H9 (cell line): ENCODE measurements at regions not wholly inside any gene's neighbourhood (a gene's known extent, or its start where the extent isn't known, plus 50 kb on each side); places are given as distances from the start of the nearest gene placed in this dataset.

Source experiments
- DNase-seq: peaks from one replicate; pipeline ENCODE4 v3.0.0-alpha.2; 2017
- H2AFZ ChIP-seq: one replicate; pipeline ENCODE4 v1.6.1; 2013; ENCODE audit warnings: mild to moderate bottlenecking, low read length, control low read depth, moderate library complexity
- H2AK5ac ChIP-seq: 2 replicates; pipeline ENCODE4 v1.6.1; 2013; ENCODE audit warnings: low read length, control low read depth, mixed read lengths; ENCODE audit not compliant: insufficient read length
- H2BK120ac ChIP-seq: one replicate; pipeline ENCODE4 v1.6.1; 2013; ENCODE audit warnings: low read depth, mild to moderate bottlenecking, low read length, control low read depth, inconsistent platforms; ENCODE audit not compliant: poor library complexity, severe bottlenecking
- H2BK12ac ChIP-seq: 2 replicates; pipeline ENCODE4 v1.6.1; 2013; ENCODE audit warnings: low read length, control low read depth, mixed read lengths, low read depth; ENCODE audit not compliant: insufficient read length
- H2BK15ac ChIP-seq: 2 replicates; pipeline ENCODE4 v1.6.1; 2013; ENCODE audit warnings: low read depth, low read length, control low read depth
- H2BK20ac ChIP-seq: one replicate; pipeline ENCODE4 v1.6.1; 2013; ENCODE audit warnings: low read depth, mild to moderate bottlenecking, low read length, control low read depth, inconsistent platforms; ENCODE audit not compliant: poor library complexity, severe bottlenecking
- H2BK5ac ChIP-seq: 2 replicates; pipeline ENCODE4 v1.6.1; 2013; ENCODE audit warnings: low read length, control low read depth, mixed read lengths; ENCODE audit not compliant: insufficient read length
- H3K14ac ChIP-seq: 2 replicates; pipeline ENCODE4 v1.6.1; 2013; ENCODE audit warnings: low read length, control low read depth; ENCODE audit not compliant: insufficient read depth
- H3K18ac ChIP-seq: 2 replicates; pipeline ENCODE4 v1.6.1; 2013; ENCODE audit warnings: low read depth, mild to moderate bottlenecking, mixed read lengths, low read length, control low read depth; ENCODE audit not compliant: insufficient read length
- H3K23ac ChIP-seq: 2 replicates; pipeline ENCODE4 v1.6.1; 2013; ENCODE audit warnings: low read length, control low read depth, mixed read lengths, low read depth; ENCODE audit not compliant: insufficient read length
- H3K23me2 ChIP-seq: 2 replicates; pipeline ENCODE4 v1.6.1; 2013; ENCODE audit warnings: low read depth, mild to moderate bottlenecking, mixed read lengths, low read length, control low read depth; ENCODE audit not compliant: insufficient read length, poor library complexity, severe bottlenecking
- H3K27ac ChIP-seq: 2 replicates; pipeline ENCODE4 v1.5.1; 2013; ENCODE audit warnings: low read length, control low read depth, mixed read lengths, low read depth; ENCODE audit not compliant: insufficient read length
- H3K27me3 ChIP-seq: 2 replicates; pipeline ENCODE4 v1.6.1; 2013; ENCODE audit warnings: low read length, control low read depth, inconsistent platforms; ENCODE audit not compliant: insufficient read depth
- H3K4ac ChIP-seq: 2 replicates; pipeline ENCODE4 v1.6.1; 2013; ENCODE audit warnings: low read depth, mild to moderate bottlenecking, control low read depth, inconsistent platforms, low read length, moderate library complexity
- H3K4me1 ChIP-seq: 2 replicates; pipeline ENCODE4 v1.6.1; 2013; ENCODE audit warnings: low read length, control low read depth, inconsistent platforms; ENCODE audit not compliant: insufficient read depth
- H3K4me2 ChIP-seq: 2 replicates; pipeline ENCODE4 v1.6.1; 2013; ENCODE audit warnings: low read length, control low read depth, mixed read lengths; ENCODE audit not compliant: insufficient read length, insufficient read depth
- H3K56ac ChIP-seq: 2 replicates; pipeline ENCODE4 v1.6.1; 2013; ENCODE audit warnings: low read depth, mild to moderate bottlenecking, mixed read lengths, low read length, control low read depth; ENCODE audit not compliant: insufficient read length
- H3K79me1 ChIP-seq: 2 replicates; pipeline ENCODE4 v1.6.1; 2013; ENCODE audit warnings: low read depth, mild to moderate bottlenecking, moderate library complexity, low read length, control low read depth, inconsistent platforms; ENCODE audit not compliant: insufficient read depth, poor library complexity, severe bottlenecking
- H3K79me2 ChIP-seq: 2 replicates; pipeline ENCODE4 v1.6.1; 2013; ENCODE audit warnings: low read length, control low read depth, inconsistent platforms; ENCODE audit not compliant: insufficient read depth
- H3K9ac ChIP-seq: 2 replicates; pipeline ENCODE4 v1.6.1; 2013; ENCODE audit warnings: low read length, control low read depth, mixed read lengths; ENCODE audit not compliant: insufficient read length; ENCODE audit errors: extremely low read depth
- H3K9me3 ChIP-seq: one replicate; pipeline ENCODE4 v1.6.1; 2013; ENCODE audit warnings: low read depth, low read length, inconsistent platforms; ENCODE audit not compliant: control insufficient read depth
- H3T11ph ChIP-seq: one replicate; pipeline ENCODE4 v1.6.1; 2013; ENCODE audit warnings: mild to moderate bottlenecking, low read length, control low read depth, inconsistent platforms
- H4K20me1 ChIP-seq: one replicate; pipeline ENCODE4 v1.6.1; 2013; ENCODE audit not compliant: control insufficient read depth, insufficient read length, insufficient read depth
- H4K5ac ChIP-seq: 2 replicates; pipeline ENCODE4 v1.6.1; 2013; ENCODE audit warnings: low read depth, mild to moderate bottlenecking, mixed read lengths, low read length, control low read depth; ENCODE audit not compliant: insufficient read length
- H4K8ac ChIP-seq: replicated peaks from 2 replicates; pipeline ENCODE4 v1.6.1; 2013; ENCODE audit warnings: low read length, control low read depth, mixed read lengths, low read depth; ENCODE audit not compliant: insufficient read length
- H4K91ac ChIP-seq: 2 replicates; pipeline ENCODE4 v1.6.1; 2013; ENCODE audit warnings: low read depth, mild to moderate bottlenecking, moderate library complexity, mixed read lengths, low read length, control low read depth; ENCODE audit not compliant: insufficient read length
- H3K27ac Mint-ChIP-seq, 3 experiments: 2 replicates in 2 of 3; 3 replicates in 1 of 3; pipeline ENCODE4 v1.8.0; 2020 to 2021; ENCODE audit warnings: mixed read lengths in 3 of 3, mild to moderate bottlenecking in 1 of 3, moderate library complexity in 1 of 3
- H3K27me3 Mint-ChIP-seq: 2 replicates; pipeline ENCODE4 v1.8.0; 2021; ENCODE audit warnings: low read depth, mild to moderate bottlenecking, moderate library complexity, mixed read lengths
- H3K36me3 Mint-ChIP-seq, 3 experiments: 2 replicates in 2 of 3; 3 replicates in 1 of 3; pipeline ENCODE4 v1.8.0; 2020 to 2021; ENCODE audit warnings: low read depth in 3 of 3, mixed read lengths in 3 of 3; ENCODE audit not compliant: insufficient read depth in 1 of 3
- H3K4me1 Mint-ChIP-seq, 2 experiments: 2 replicates each; pipeline ENCODE4 v1.8.0; 2020; ENCODE audit warnings: mixed read lengths in 2 of 2
- H3K4me3 Mint-ChIP-seq, 2 experiments: 2 replicates in 1 of 2; 3 replicates in 1 of 2; pipeline ENCODE4 v1.8.0; 2020 to 2021; ENCODE audit warnings: mild to moderate bottlenecking in 2 of 2, mixed read lengths in 2 of 2, moderate library complexity in 1 of 2
- H3K9me3 Mint-ChIP-seq, 2 experiments: 2 replicates in 1 of 2; 3 replicates in 1 of 2; pipeline ENCODE4 v1.8.0; 2020; ENCODE audit warnings: mild to moderate bottlenecking in 2 of 2, mixed read lengths in 2 of 2, moderate library complexity in 1 of 2
- CTCF ChIP-seq: fragments of 200-600 bp; sonication (generic); conservative IDR thresholded peaks from 3 replicates; pipeline ENCODE4 v1.8.0; 2021; ENCODE audit warnings: antibody characterized with exemption, mild to moderate bottlenecking
- WGBS: extraction: QIAGEN DNeasy Blood & Tissue Kit; methylation state at CpG from one replicate; pipeline ENCODE4 v1.1.7; 2013; ENCODE audit warnings: missing lambda C conversion rate, low lambda C conversion rate, mixed read lengths; ENCODE audit not compliant: insufficient read length; ENCODE audit errors: extremely low coverage; 5-methylcytosine and 5-hydroxymethylcytosine counted together

GRCh38 chr4:102169345-102169744, 175.9 kb downstream of the SLC39A8 start:
- H3K56ac ChIP-seq = no peak overlapping the region
- no peak overlapping the region for H4K8ac ChIP-seq
- H3K79me2 ChIP-seq = no peaks in the 10 kb centered on the region
- DNase-seq = peak; percentile 47
- H2BK120ac ChIP-seq = no peak overlapping the region
- Mint-ChIP-seq H3K36me3 (peaks cover 0 to 2% (median 0%) of the 10 kb centered on the region in 3 experiments; a peak in 1 of 7 replicates), H3K27me3 (no peaks in the 10 kb centered on the region), H3K4me3 (no peak overlapping the region), H3K27ac (peak overlapping the region in 1 of 3 experiments; percentile 35; a peak in 1 of 7 replicates), H3K4me1 (peaks cover 7 to 10% of the 10 kb centered on the region in 2 experiments), H3K9me3 (peaks cover 0 to 1% of the 10 kb centered on the region in 2 experiments; a peak in 1 of 5 replicates)
- no peak overlapping the region for H3K4me2 ChIP-seq
- H3K23ac ChIP-seq = no peak overlapping the region
- H3K9ac ChIP-seq = no peak overlapping the region
- no peaks in the 10 kb centered on the region for H3K27me3 ChIP-seq
- H2AFZ ChIP-seq = no peak overlapping the region
- H3K4ac ChIP-seq = no peak overlapping the region
- no peak overlapping the region for H3K27ac ChIP-seq
- H2AK5ac ChIP-seq = no peak overlapping the region
- no peaks in the 10 kb centered on the region; the same call in 1 of the 2 replicates for H3K4me1 ChIP-seq
- H3K18ac ChIP-seq = no peak overlapping the region
- H3K9me3 ChIP-seq = no peaks in the 10 kb centered on the region
- no peak overlapping the region for H3T11ph ChIP-seq
- H3K14ac ChIP-seq = no peak overlapping the region
- no peaks in the 10 kb centered on the region for H4K20me1 ChIP-seq
- no peak overlapping the region for H2BK15ac ChIP-seq
- TF ChIP-seq CTCF = no peak
- no peak overlapping the region for H4K5ac ChIP-seq
- H3K23me2 ChIP-seq = no peaks in the 10 kb centered on the region
- H3K79me1 ChIP-seq = no peaks in the 10 kb centered on the region
- H2BK20ac ChIP-seq = no peak overlapping the region
- no peak overlapping the region for H4K91ac ChIP-seq
- no CpG with 5 or more reads among the region's 2 CpGs for WGBS
- no peak overlapping the region for H2BK5ac ChIP-seq
- no peak overlapping the region for H2BK12ac ChIP-seq
